ENCODE measurements at regions not wholly inside any gene's neighbourhood (a gene's known extent, or its start where the extent isn't known, plus 50 kb on each side); places are given as distances from the start of the nearest gene placed in this dataset.

DNA sequence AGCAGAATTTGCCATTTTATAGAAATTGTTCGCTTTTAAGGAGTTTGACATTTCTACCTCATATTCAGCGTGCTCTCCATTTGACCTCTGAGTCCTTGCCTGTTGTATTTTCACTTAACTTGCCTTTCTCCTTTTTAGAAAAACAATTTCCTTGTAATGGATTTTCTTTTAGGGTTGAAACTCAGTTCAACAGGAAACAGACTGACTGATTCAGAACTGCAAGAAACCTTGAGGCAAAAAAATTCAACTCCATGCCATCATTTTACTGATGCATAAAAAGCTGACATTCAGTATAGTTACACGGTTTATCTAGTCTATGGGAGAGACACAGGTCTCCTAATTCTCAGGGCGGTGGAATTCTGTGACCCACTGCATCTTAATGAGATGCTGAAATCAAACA lies 59.8 kb downstream of the MRPS30 start:
- DNase-seq: no peak
- WGBS, 2 donors: 50 to 56% methylated on average over 4 of the region's 4 CpGs
- TF ChIP-seq, protein P1, sequence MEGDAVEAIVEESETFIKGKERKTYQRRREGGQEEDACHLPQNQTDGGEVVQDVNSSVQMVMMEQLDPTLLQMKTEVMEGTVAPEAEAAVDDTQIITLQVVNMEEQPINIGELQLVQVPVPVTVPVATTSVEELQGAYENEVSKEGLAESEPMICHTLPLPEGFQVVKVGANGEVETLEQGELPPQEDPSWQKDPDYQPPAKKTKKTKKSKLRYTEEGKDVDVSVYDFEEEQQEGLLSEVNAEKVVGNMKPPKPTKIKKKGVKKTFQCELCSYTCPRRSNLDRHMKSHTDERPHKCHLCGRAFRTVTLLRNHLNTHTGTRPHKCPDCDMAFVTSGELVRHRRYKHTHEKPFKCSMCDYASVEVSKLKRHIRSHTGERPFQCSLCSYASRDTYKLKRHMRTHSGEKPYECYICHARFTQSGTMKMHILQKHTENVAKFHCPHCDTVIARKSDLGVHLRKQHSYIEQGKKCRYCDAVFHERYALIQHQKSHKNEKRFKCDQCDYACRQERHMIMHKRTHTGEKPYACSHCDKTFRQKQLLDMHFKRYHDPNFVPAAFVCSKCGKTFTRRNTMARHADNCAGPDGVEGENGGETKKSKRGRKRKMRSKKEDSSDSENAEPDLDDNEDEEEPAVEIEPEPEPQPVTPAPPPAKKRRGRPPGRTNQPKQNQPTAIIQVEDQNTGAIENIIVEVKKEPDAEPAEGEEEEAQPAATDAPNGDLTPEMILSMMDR (IDR thresholded peaks at IDR 0.05): no peak
- no peak for TF ChIP-seq POLR2A (IDR thresholded peaks at IDR 0.05)
- Histone ChIP-seq H3K9me3 (no peaks in the 10 kb centered on the region), H3K27me3 (no peaks in the 10 kb centered on the region), H3K27ac (no peak overlapping the region), H3K4me3 (no peak overlapping the region), H3K36me3 (ENCODE audit: low read depth, missing control alignments) (no peaks in the 10 kb centered on the region), H3K4me1 (no peaks in the 10 kb centered on the region)
- intact Hi-C loops (cut with DNase I; ENCODE audit: low total_unique reads): no loop called here

DNA sequence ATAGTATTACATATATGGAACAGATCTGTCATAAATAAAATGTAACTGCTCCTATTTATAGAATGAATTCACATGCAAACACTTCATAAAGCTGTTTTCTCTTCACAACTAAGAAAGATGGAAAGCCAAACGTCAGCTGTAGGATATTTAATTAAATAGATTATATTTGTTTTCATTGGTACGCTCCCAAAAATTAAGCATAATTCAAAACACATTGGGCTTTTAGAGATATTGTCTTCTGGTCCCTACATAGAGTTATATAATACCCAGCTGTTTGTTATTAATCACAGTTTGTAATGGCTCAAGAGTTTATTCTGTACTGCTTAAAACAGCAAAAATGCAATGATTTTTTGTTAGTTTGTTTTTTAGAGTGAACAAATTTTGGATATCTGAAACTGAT lies 61.2 kb downstream of the MRPS30 start:
- Histone ChIP-seq H3K27ac (no peak overlapping the region), H3K4me3 (no peak overlapping the region), H3K4me1 (no peaks in the 10 kb centered on the region), H3K27me3 (no peaks in the 10 kb centered on the region), H3K9me3 (no peaks in the 10 kb centered on the region), H3K36me3 (ENCODE audit: low read depth, missing control alignments) (no peaks in the 10 kb centered on the region)
- intact Hi-C loops (cut with DNase I; ENCODE audit: low total_unique reads): no loop called here
- no peak for DNase-seq
- TF ChIP-seq, protein P1 (IDR thresholded peaks at IDR 0.05): no peak
- no peak for TF ChIP-seq POLR2A (IDR thresholded peaks at IDR 0.05)
- WGBS, 2 donors: 44 to 52% methylated on average over 2 of the region's 2 CpGs

DNA sequence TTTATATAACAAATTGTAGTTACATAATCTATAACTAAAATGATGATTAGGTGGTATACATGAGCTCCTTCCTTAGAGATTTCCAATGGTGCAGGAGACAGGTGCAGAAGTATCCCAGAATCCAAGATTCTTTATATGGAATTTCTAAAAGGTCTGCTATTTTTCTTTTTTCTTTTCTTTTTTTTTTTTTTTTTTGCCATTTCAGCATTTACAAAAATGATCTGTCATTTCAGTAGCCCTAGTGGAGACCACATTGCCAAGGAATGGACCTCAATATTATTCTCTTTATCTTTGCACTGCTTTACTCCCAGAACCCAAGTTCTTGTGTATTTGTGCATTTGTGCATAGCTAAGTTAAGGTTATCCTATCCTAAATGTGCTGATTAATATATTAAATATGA lies 61.7 kb downstream of the MRPS30 start:
- H3K4me1 ChIP-seq: no peaks in the 10 kb centered on the region
- no peak overlapping the region for H3K4me3 ChIP-seq
- no peaks in the 10 kb centered on the region for H3K36me3 ChIP-seq (ENCODE audit: low read depth, missing control alignments)
- no peak for DNase-seq
- no peaks in the 10 kb centered on the region for H3K27me3 ChIP-seq
- H3K27ac ChIP-seq: no peak overlapping the region
- intact Hi-C loops (cut with DNase I; ENCODE audit: low total_unique reads): no loop called here
- H3K9me3 ChIP-seq: no peaks in the 10 kb centered on the region
- no peak for TF ChIP-seq POLR2A (IDR thresholded peaks at IDR 0.05)
- TF ChIP-seq, protein P1 (IDR thresholded peaks at IDR 0.05): no peak

DNA sequence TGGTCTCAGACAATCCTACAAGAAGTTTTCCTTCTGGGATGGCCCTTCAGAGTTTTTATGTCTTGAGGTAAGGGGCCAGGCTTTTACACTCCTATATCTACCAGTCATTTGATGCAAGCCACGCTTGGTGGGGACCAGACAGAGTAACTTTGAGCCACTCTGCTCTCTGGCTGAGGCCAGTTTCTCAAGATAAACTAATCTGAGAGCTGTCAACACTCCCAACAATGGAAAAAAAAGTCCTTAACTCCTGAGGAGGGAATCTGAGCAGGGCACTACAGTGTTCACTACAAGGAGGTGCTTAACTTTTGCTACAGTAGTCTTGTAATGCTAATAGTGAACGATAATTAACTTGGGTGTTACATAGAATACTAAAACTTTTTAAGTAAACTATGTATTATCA lies 62.7 kb downstream of the MRPS30 start:
- H3K4me3 ChIP-seq: no peak overlapping the region
- intact Hi-C loops (cut with DNase I; ENCODE audit: low total_unique reads): no loop called here
- WGBS, 2 donors: 83 to 89% methylated on average over 2 of the region's 2 CpGs
- no peak overlapping the region for H3K27ac ChIP-seq
- no peaks in the 10 kb centered on the region for H3K9me3 ChIP-seq
- DNase-seq: no peak
- TF ChIP-seq POLR2A (IDR thresholded peaks at IDR 0.05): no peak
- TF ChIP-seq, protein P1 (IDR thresholded peaks at IDR 0.05): no peak
- H3K4me1 ChIP-seq: no peaks in the 10 kb centered on the region
- H3K36me3 ChIP-seq (ENCODE audit: low read depth, missing control alignments): no peaks in the 10 kb centered on the region
- H3K27me3 ChIP-seq: no peaks in the 10 kb centered on the region

DNA sequence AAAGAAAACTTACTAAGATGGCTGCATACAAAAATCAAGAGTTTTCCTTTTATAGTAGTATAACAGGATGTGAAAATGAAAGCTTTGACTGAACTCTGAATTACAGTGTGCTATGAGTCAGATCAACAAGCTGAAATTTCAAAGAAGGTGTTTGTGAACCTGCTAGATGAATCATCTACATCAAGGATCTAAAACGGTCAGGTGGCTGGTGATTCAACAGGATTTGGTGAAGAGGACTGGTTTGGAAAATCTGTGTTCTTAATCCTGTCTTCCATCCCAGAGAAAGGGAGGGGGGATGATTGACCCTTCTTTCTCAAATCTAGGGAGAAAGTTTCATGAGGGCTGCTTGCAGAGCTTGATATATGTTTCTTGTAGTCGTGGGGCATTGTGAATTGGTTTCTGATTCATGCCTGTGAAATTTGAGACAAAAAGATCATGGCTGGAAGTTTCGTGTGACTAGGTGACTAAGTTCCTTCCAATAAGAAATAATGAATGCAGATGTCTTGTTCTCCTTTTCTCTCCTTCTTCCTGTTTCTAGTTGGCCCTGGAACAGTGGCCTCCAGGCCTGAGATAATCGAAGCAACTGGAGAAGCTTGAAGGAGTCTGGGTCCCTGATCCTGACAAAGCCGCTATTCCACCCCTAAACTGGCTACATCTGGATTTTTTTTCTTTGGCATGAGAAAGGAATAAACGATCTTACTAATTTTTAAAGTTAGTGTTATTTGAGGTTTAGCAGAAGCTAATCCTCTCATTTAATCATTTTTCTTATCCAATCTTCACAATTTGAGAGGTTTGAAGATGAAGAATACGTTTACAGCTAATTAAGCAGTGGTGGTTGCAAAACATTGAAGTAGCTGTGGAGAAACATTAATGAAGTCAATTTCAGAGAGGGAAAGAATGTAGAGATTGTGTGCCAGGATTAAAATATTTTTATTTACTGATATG lies 67.2 kb downstream of the MRPS30 start:
- TF ChIP-seq, protein P1 (IDR thresholded peaks at IDR 0.05): no peak
- no peak for TF ChIP-seq POLR2A (IDR thresholded peaks at IDR 0.05)
- WGBS, 2 donors: 37 to 56% methylated on average over 7 of the region's 7 CpGs
- no peak overlapping the region for H3K4me3 ChIP-seq
- no peak for DNase-seq
- H3K27me3 ChIP-seq: no peaks in the 10 kb centered on the region
- no peaks in the 10 kb centered on the region for H3K4me1 ChIP-seq
- H3K36me3 ChIP-seq (ENCODE audit: low read depth, missing control alignments): no peaks in the 10 kb centered on the region
- intact Hi-C loops (cut with DNase I; ENCODE audit: low total_unique reads): no loop called here
- H3K27ac ChIP-seq: no peak overlapping the region
- no peaks in the 10 kb centered on the region for H3K9me3 ChIP-seq
